H9 (cell line): ENCODE measurements at regions not wholly inside any gene's neighbourhood (a gene's known extent, or its start where the extent isn't known, plus 50 kb on each side); places are given as distances from the start of the nearest gene placed in this dataset.

Experiments
- DNase-seq: peaks from one replicate; pipeline ENCODE4 v3.0.0-alpha.2; 2017
- H2AFZ ChIP-seq: one replicate; pipeline ENCODE4 v1.6.1; 2013; ENCODE audit warnings: mild to moderate bottlenecking, low read length, control low read depth, moderate library complexity
- H2AK5ac ChIP-seq: 2 replicates; pipeline ENCODE4 v1.6.1; 2013; ENCODE audit warnings: low read length, control low read depth, mixed read lengths; ENCODE audit not compliant: insufficient read length
- H2BK120ac ChIP-seq: one replicate; pipeline ENCODE4 v1.6.1; 2013; ENCODE audit warnings: low read depth, mild to moderate bottlenecking, low read length, control low read depth, inconsistent platforms; ENCODE audit not compliant: poor library complexity, severe bottlenecking
- H2BK12ac ChIP-seq: 2 replicates; pipeline ENCODE4 v1.6.1; 2013; ENCODE audit warnings: low read length, control low read depth, mixed read lengths, low read depth; ENCODE audit not compliant: insufficient read length
- H2BK15ac ChIP-seq: 2 replicates; pipeline ENCODE4 v1.6.1; 2013; ENCODE audit warnings: low read depth, low read length, control low read depth
- H2BK20ac ChIP-seq: one replicate; pipeline ENCODE4 v1.6.1; 2013; ENCODE audit warnings: low read depth, mild to moderate bottlenecking, low read length, control low read depth, inconsistent platforms; ENCODE audit not compliant: poor library complexity, severe bottlenecking
- H2BK5ac ChIP-seq: 2 replicates; pipeline ENCODE4 v1.6.1; 2013; ENCODE audit warnings: low read length, control low read depth, mixed read lengths; ENCODE audit not compliant: insufficient read length
- H3K14ac ChIP-seq: 2 replicates; pipeline ENCODE4 v1.6.1; 2013; ENCODE audit warnings: low read length, control low read depth; ENCODE audit not compliant: insufficient read depth
- H3K18ac ChIP-seq: 2 replicates; pipeline ENCODE4 v1.6.1; 2013; ENCODE audit warnings: low read depth, mild to moderate bottlenecking, mixed read lengths, low read length, control low read depth; ENCODE audit not compliant: insufficient read length
- H3K23ac ChIP-seq: 2 replicates; pipeline ENCODE4 v1.6.1; 2013; ENCODE audit warnings: low read length, control low read depth, mixed read lengths, low read depth; ENCODE audit not compliant: insufficient read length
- H3K23me2 ChIP-seq: 2 replicates; pipeline ENCODE4 v1.6.1; 2013; ENCODE audit warnings: low read depth, mild to moderate bottlenecking, mixed read lengths, low read length, control low read depth; ENCODE audit not compliant: insufficient read length, poor library complexity, severe bottlenecking
- H3K27ac ChIP-seq: 2 replicates; pipeline ENCODE4 v1.5.1; 2013; ENCODE audit warnings: low read length, control low read depth, mixed read lengths, low read depth; ENCODE audit not compliant: insufficient read length
- H3K27me3 ChIP-seq: 2 replicates; pipeline ENCODE4 v1.6.1; 2013; ENCODE audit warnings: low read length, control low read depth, inconsistent platforms; ENCODE audit not compliant: insufficient read depth
- H3K4ac ChIP-seq: 2 replicates; pipeline ENCODE4 v1.6.1; 2013; ENCODE audit warnings: low read depth, mild to moderate bottlenecking, control low read depth, inconsistent platforms, low read length, moderate library complexity
- H3K4me1 ChIP-seq: 2 replicates; pipeline ENCODE4 v1.6.1; 2013; ENCODE audit warnings: low read length, control low read depth, inconsistent platforms; ENCODE audit not compliant: insufficient read depth
- H3K4me2 ChIP-seq: 2 replicates; pipeline ENCODE4 v1.6.1; 2013; ENCODE audit warnings: low read length, control low read depth, mixed read lengths; ENCODE audit not compliant: insufficient read length, insufficient read depth
- H3K56ac ChIP-seq: 2 replicates; pipeline ENCODE4 v1.6.1; 2013; ENCODE audit warnings: low read depth, mild to moderate bottlenecking, mixed read lengths, low read length, control low read depth; ENCODE audit not compliant: insufficient read length
- H3K79me1 ChIP-seq: 2 replicates; pipeline ENCODE4 v1.6.1; 2013; ENCODE audit warnings: low read depth, mild to moderate bottlenecking, moderate library complexity, low read length, control low read depth, inconsistent platforms; ENCODE audit not compliant: insufficient read depth, poor library complexity, severe bottlenecking
- H3K79me2 ChIP-seq: 2 replicates; pipeline ENCODE4 v1.6.1; 2013; ENCODE audit warnings: low read length, control low read depth, inconsistent platforms; ENCODE audit not compliant: insufficient read depth
- H3K9ac ChIP-seq: 2 replicates; pipeline ENCODE4 v1.6.1; 2013; ENCODE audit warnings: low read length, control low read depth, mixed read lengths; ENCODE audit not compliant: insufficient read length; ENCODE audit errors: extremely low read depth
- H3K9me3 ChIP-seq: one replicate; pipeline ENCODE4 v1.6.1; 2013; ENCODE audit warnings: low read depth, low read length, inconsistent platforms; ENCODE audit not compliant: control insufficient read depth
- H3T11ph ChIP-seq: one replicate; pipeline ENCODE4 v1.6.1; 2013; ENCODE audit warnings: mild to moderate bottlenecking, low read length, control low read depth, inconsistent platforms
- H4K20me1 ChIP-seq: one replicate; pipeline ENCODE4 v1.6.1; 2013; ENCODE audit not compliant: control insufficient read depth, insufficient read length, insufficient read depth
- H4K5ac ChIP-seq: 2 replicates; pipeline ENCODE4 v1.6.1; 2013; ENCODE audit warnings: low read depth, mild to moderate bottlenecking, mixed read lengths, low read length, control low read depth; ENCODE audit not compliant: insufficient read length
- H4K8ac ChIP-seq: replicated peaks from 2 replicates; pipeline ENCODE4 v1.6.1; 2013; ENCODE audit warnings: low read length, control low read depth, mixed read lengths, low read depth; ENCODE audit not compliant: insufficient read length
- H4K91ac ChIP-seq: 2 replicates; pipeline ENCODE4 v1.6.1; 2013; ENCODE audit warnings: low read depth, mild to moderate bottlenecking, moderate library complexity, mixed read lengths, low read length, control low read depth; ENCODE audit not compliant: insufficient read length
- H3K27ac Mint-ChIP-seq, 3 experiments: 2 replicates in 2 of 3; 3 replicates in 1 of 3; pipeline ENCODE4 v1.8.0; 2020 to 2021; ENCODE audit warnings: mixed read lengths in 3 of 3, mild to moderate bottlenecking in 1 of 3, moderate library complexity in 1 of 3
- H3K27me3 Mint-ChIP-seq: 2 replicates; pipeline ENCODE4 v1.8.0; 2021; ENCODE audit warnings: low read depth, mild to moderate bottlenecking, moderate library complexity, mixed read lengths
- H3K36me3 Mint-ChIP-seq, 3 experiments: 2 replicates in 2 of 3; 3 replicates in 1 of 3; pipeline ENCODE4 v1.8.0; 2020 to 2021; ENCODE audit warnings: low read depth in 3 of 3, mixed read lengths in 3 of 3; ENCODE audit not compliant: insufficient read depth in 1 of 3
- H3K4me1 Mint-ChIP-seq, 2 experiments: 2 replicates each; pipeline ENCODE4 v1.8.0; 2020; ENCODE audit warnings: mixed read lengths in 2 of 2
- H3K4me3 Mint-ChIP-seq, 2 experiments: 2 replicates in 1 of 2; 3 replicates in 1 of 2; pipeline ENCODE4 v1.8.0; 2020 to 2021; ENCODE audit warnings: mild to moderate bottlenecking in 2 of 2, mixed read lengths in 2 of 2, moderate library complexity in 1 of 2
- H3K9me3 Mint-ChIP-seq, 2 experiments: 2 replicates in 1 of 2; 3 replicates in 1 of 2; pipeline ENCODE4 v1.8.0; 2020; ENCODE audit warnings: mild to moderate bottlenecking in 2 of 2, mixed read lengths in 2 of 2, moderate library complexity in 1 of 2
- CTCF ChIP-seq: fragments of 200-600 bp; sonication (generic); conservative IDR thresholded peaks from 3 replicates; pipeline ENCODE4 v1.8.0; 2021; ENCODE audit warnings: antibody characterized with exemption, mild to moderate bottlenecking
- WGBS: extraction: QIAGEN DNeasy Blood & Tissue Kit; methylation state at CpG from one replicate; pipeline ENCODE4 v1.1.7; 2013; ENCODE audit warnings: missing lambda C conversion rate, low lambda C conversion rate, mixed read lengths; ENCODE audit not compliant: insufficient read length; ENCODE audit errors: extremely low coverage; 5-methylcytosine and 5-hydroxymethylcytosine counted together

GRCh38 chr18:78754311-78755043 lies 225.1 kb upstream of the SALL3 start:
- Histone ChIP-seq H2AFZ (no peak overlapping the region), H4K8ac (no peak overlapping the region), H3K4me2 (no peak overlapping the region), H3K27ac (no peak overlapping the region), H3K4me1 (no peaks in the 10 kb centered on the region), H2BK12ac (no peak overlapping the region), H3K23me2 (no peaks in the 10 kb centered on the region), H2AK5ac (no peak overlapping the region), H3K9me3 (no peaks in the 10 kb centered on the region), H3K18ac (no peak overlapping the region), H2BK20ac (no peak overlapping the region), H3K79me1 (no peaks in the 10 kb centered on the region), H3K79me2 (no peaks in the 10 kb centered on the region), H3K9ac (no peak overlapping the region), H3K56ac (no peak overlapping the region), H3K27me3 (no peaks in the 10 kb centered on the region), H4K5ac (no peak overlapping the region), H3T11ph (no peak overlapping the region), H4K20me1 (peaks cover 4% of the 10 kb centered on the region), H2BK120ac (no peak overlapping the region), H3K23ac (no peak overlapping the region), H2BK15ac (no peak overlapping the region), H2BK5ac (no peak overlapping the region), H4K91ac (no peak overlapping the region), H3K4ac (no peak overlapping the region), H3K14ac (no peak overlapping the region)
- Mint-ChIP-seq H3K9me3 (peaks cover 0 to 4% of the 10 kb centered on the region in 2 experiments; a peak in 2 of 5 replicates), H3K27me3 (peaks cover 9% of the 10 kb centered on the region), H3K4me3 (no peak overlapping the region), H3K4me1 (no peaks in the 10 kb centered on the region), H3K36me3 (no peaks in the 10 kb centered on the region; a peak in 1 of 7 replicates), H3K27ac (no peak overlapping the region)
- WGBS, result no CpG with 5 or more reads among the region's 23 CpGs
- no peak for TF ChIP-seq CTCF
- DNase-seq, result no peak
